Cortex of kidney (tissue), 1 donor: ENCODE measurements at regions not wholly inside any gene's neighbourhood (a gene's known extent, or its start where the extent isn't known, plus 50 kb on each side); places are given as distances from the start of the nearest gene placed in this dataset.
"Not testable (repeated sequence)": the region's sequence is repeated elsewhere in the genome, so short reads cannot be mapped to it uniquely, and the experiment has no call there.

ENCODE experiments used
- DNase-seq: peaks from one replicate; lab custom pipeline; 2025; lab: John Stamatoyannopoulos, UW

DNA sequence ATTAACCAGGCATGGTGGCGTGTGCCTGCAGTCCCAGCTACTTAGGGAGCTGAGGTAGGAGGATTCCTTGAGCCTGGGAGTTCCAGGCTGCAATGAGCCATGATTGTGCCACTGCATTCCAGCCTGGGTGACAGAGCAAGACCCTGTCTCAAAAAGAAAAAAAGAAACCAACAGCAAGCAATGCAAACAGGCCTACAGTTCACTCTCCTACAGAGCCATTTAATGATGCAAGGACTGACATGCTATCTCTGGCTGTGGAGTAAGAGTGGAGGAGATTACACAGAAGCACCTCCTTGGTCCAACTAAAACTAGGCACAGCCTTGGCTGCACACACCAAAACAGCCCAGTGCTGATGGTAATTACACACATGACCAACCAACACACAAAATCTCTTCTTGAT is 127.5 kb upstream of the SOD1 start:
- DNase-seq, result no peak

DNA sequence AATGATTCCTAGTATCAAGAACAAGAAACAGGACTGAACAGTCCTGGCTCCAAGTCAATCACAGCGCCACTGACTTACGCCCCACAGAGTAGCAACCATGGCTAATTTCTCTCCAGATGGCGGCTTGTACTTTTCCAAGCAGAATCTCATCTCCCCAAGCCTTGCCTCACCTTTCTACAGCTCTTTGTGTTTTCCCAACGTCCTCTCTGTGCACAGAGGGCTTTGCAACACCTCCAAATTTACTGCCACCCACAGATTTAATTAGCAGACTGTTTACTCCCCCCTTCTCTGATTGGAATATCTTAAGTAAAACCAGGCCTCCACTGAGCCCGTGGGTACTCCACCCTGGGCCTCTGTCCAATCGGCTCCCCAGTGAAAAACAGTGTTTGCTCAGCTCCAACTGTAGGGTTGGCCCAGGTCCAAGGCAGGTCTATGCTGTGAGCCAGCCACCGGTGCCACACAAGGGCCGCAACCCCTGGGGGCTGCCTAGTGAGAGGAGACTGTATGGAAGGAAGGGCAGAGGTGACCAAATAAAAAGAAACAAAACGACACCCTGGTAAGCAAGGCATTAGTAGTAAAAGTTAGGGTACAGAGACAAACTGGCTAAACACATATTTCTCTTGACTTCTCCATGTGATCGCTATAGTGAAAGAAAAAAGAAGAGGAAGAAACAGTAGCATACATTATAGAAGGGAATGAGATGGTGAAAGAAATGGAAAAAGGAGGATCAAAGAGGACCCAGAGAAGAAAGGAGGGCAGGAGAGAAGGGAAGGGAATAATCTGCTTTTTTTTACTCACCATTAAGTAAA is 128.4 kb upstream of the SOD1 start:
- no peak for DNase-seq

DNA sequence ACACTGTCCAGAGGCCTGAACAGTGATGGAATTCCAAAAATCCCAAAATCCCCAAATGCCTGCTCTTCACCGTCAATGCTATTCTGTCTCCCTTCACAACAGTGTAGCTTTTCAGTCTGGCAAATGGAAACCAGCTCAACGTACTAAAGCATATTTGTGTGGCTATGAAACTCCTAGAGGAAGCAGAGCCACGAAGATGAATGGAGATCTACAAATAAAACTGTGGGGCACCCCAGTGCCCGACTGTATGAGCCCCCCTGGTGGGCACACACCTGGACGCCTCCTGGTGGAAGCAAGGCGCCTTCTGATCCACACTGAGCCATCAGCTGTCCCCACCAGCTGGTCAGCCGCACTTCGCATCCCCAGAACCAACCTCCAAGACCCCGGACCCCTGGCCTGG is 129.1 kb upstream of the SOD1 start:
- no peak for DNase-seq

DNA sequence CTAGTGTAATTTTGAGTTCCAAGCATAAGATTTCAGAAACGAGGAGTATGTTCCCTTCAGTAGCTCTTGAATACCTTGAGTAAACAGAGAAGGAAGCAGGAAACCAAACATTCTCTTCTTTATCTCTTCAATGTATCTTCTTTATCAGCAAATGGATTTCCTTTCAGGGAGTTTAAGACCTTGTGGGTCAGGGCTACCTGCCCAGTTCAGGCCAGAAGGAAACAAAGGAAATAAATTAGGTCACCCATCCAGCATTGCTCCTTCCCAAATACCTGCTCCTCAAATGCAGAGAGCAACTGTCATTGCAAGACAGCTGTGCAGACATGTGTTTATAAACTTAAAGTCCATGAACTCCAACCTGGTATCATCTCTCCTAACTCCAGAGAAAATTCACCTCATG is 130.1 kb upstream of the SOD1 start:
- DNase-seq, result no peak

DNA sequence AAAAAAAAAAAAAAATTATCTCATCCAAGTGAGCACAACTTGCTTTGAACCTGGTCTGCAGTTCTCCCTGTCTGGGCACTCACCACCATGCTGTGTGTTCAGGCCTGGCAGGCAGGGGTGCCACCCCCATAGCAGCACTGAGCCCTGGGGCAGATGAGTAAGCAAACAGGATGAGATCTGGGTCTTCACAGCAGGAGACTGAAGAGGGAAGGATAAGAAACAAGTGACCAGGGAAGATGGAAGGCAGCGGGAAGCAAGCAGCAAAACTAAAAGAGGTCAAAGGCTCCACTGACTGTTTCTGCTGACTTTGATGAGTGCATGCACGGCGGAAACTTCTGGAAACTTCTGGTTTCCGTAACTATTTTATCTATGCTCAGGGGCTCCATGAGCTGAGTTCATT is 133.5 kb upstream of the SOD1 start:
- no peak for DNase-seq

GRCh38 chr21:31524140-31524539 is 135.4 kb upstream of the SOD1 start:
- DNase-seq, result no peak

- no peak for DNase-seq
Observed at GRCh38 chr21:31521515-31521914, 138.0 kb upstream of the SOD1 start.

GRCh38 chr21:31520561-31521098 is 138.9 kb upstream of the SOD1 start:
- no peak for DNase-seq

DNA sequence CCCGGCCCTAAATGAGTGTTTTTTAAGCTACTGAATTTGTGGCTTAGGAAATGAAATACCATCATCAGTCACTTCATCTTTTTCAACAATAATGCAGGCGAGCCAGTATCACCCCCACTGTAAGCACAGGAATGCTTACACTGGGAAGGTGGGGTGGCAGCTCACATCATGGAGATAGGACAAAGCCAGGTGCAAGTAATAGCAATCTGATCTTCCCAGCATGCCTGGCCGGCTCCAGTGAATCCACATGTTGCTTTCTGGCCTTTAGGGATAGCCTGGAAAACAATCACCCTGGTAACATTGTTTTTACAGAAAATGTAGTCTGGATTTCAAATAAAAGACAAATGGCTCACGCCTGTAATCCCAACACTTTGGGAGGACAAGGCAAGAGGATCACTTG is 140.9 kb upstream of the SOD1 start:
- DNase-seq, result no peak

- DNase-seq, result no peak
Observed at GRCh38 chr21:31517664-31518414, 141.7 kb upstream of the SOD1 start.

GRCh38 chr21:31515253-31515652 is 144.2 kb upstream of the SOD1 start:
- no peak for DNase-seq

- DNase-seq, result no peak
Observed at GRCh38 chr21:31514598-31514997, 144.9 kb upstream of the SOD1 start.

DNA sequence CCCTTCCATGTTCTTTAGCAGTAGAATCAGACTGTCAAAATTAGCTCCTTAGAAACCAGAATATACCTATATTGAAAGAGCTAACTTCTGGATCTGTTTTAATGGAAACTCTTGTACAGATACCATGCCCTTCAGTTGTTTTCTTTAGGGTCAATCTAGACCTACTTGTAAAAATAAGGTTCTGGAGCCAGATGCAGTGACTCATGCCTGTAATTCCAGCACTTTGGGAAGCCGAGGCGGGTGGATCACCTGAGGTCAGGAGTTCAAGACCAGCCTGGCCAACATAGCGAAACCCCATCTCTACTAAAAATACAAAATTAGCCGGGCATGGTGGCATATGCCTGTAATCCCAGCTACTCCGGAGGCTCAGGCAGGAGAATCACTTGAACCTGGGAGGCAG is 146.0 kb upstream of the SOD1 start:
- not testable (repeated sequence) for DNase-seq

- DNase-seq, result not testable (repeated sequence)
Observed at GRCh38 chr21:31511999-31512398, 147.5 kb upstream of the SOD1 start.

- no peak for DNase-seq
Observed at GRCh38 chr21:31511258-31511657, 148.2 kb upstream of the SOD1 start.

GRCh38 chr21:31509194-31510017 is 150.1 kb upstream of the SOD1 start:
- DNase-seq, result no peak

DNA sequence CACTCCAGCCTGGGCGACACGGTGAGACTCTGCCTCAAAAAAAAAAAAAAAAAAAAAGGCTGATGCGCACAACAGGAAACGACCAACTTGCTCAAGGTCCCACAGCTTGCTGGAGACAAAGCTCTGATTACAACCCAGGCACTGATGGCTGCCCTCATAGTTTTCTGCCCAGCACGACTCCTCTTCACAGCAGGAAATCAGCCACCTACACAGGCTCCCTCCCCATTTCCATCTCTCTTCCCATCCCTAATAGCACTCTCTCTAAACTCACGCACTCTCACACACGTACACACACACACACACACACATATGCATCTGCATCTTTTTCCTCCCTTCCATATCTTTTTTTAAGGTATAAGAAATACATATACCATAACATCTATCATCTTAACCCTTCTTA is 153.5 kb upstream of the SOD1 start:
- no peak for DNase-seq

- no peak for DNase-seq
Observed at GRCh38 chr21:31503939-31504338, 155.6 kb upstream of the SOD1 start.

GRCh38 chr21:31503467-31503866 is 156.0 kb upstream of the SOD1 start:
- DNase-seq, result no peak

GRCh38 chr21:31502537-31503143 is 156.9 kb upstream of the SOD1 start:
- DNase-seq, result no peak

- no peak for DNase-seq
Observed at GRCh38 chr21:31501926-31502325, 157.6 kb upstream of the SOD1 start.

DNA sequence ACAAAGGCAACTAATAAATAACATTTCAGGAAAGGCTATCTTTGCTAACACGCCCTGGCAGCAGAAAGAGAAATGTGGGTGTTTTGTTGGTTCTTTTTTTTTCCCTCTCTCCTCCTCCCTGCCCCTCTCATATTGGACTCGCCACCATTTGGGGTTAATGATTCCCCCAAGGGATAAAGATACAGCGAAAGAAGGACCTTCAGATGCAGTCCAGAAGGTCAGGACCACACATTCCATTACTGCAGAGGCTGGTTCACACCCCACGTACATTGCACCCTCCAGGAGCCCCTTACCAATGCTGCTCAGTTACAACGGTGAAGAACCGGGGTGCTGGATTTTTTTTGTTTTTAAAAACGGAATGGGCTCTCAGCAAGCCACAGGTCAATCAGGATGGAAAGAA is 156.9 kb upstream of the TIAM1 start:
- DNase-seq, result no peak
